ENCODE measurements at regions not wholly inside any gene's neighbourhood (a gene's known extent, or its start where the extent isn't known, plus 50 kb on each side); places are given as distances from the start of the nearest gene placed in this dataset.

DNA sequence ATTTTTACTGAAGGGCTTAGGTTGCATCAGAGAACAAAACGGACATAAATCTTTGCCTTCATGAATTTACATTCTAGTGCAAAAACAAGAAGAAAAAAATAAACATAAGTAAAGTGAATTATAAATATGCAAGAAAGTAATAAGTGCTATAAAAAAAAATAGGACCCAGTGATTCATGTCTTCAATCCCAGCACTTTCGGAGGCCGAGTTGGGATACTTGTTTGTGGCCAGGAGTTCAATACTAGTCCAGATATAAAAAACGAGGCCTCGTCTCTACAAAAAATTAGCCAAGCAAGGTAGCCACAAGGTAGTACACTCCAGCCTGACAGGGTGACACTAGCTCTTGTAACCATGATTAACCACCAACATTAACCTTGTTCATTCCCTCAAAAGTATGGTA is 193.5 kb downstream of the SIM1 start:
- DNase-seq = no peak
- no peak for ATAC-seq
- intact Hi-C loops (cut with DNase I) = no loop called here

DNA sequence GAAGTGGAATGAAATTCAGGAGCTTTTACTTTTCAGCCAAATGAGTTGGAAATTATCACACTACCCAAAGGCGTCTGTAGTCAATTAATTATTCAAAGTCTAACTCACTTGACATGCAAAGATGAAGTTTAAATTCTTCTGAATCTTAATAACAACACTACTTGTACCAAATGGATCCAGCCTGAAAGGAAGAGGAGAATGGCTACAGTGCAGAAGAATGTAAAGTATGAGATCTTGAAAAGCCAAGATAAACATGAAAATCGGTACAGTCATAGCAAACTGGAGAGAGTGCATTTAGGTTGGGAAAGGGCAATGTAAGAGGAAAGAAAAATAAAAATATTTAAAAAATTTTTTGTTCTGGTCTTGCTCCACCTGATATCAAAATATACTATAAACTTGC is 195.5 kb downstream of the SIM1 start:
- peak in 1 of 2 donors; percentile 83 for ATAC-seq
- intact Hi-C loops (cut with DNase I) = no loop called here

DNA sequence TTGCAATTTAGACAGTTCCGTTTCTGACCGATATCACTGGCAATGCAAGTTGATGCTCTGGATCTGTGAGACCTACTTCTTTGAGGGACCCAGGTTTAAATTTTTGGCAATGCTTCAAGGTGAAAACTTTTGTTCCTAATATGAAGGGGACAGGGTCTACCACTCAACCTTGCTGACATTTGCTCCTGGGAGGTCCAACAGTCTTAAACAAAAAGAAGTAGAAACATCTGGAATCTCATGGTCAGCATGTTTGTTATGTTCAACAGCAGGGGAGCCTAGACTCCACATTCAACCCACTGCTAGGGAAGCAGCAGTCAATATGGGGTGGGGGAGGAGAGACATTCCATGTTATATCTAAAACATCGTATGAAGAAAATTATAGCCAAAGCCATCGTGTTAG is 196.4 kb downstream of the SIM1 start:
- ATAC-seq = no peak
- intact Hi-C loops (cut with DNase I) = no loop called here

More for the DNA sequence above, 195.5 kb downstream of the SIM1 start:
- no peak for DNase-seq

DNA sequence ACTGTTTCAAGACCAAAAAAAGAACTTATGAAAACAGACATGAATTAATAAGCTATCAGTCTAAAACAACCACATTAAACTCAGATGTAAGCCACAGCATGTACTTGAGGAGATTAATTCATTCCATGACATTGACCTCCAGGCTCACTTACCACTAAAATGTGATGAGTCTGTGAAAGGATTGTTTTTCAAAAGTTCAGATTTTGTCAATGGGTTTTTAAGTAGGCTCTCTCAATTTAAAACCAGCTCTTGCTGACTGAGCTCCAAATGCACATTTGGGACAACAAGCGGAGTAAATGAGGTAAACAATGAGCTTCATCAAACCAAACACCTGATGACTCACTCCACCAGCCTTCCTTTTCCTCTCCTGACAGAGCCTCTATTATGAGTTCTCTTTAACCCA is 197.0 kb downstream of the SIM1 start:
- DNase-seq (no peak), ATAC-seq (no peak)
- intact Hi-C loops (cut with DNase I) = no loop called here

More for the DNA sequence above, 196.4 kb downstream of the SIM1 start:
- DNase-seq = no peak

DNA sequence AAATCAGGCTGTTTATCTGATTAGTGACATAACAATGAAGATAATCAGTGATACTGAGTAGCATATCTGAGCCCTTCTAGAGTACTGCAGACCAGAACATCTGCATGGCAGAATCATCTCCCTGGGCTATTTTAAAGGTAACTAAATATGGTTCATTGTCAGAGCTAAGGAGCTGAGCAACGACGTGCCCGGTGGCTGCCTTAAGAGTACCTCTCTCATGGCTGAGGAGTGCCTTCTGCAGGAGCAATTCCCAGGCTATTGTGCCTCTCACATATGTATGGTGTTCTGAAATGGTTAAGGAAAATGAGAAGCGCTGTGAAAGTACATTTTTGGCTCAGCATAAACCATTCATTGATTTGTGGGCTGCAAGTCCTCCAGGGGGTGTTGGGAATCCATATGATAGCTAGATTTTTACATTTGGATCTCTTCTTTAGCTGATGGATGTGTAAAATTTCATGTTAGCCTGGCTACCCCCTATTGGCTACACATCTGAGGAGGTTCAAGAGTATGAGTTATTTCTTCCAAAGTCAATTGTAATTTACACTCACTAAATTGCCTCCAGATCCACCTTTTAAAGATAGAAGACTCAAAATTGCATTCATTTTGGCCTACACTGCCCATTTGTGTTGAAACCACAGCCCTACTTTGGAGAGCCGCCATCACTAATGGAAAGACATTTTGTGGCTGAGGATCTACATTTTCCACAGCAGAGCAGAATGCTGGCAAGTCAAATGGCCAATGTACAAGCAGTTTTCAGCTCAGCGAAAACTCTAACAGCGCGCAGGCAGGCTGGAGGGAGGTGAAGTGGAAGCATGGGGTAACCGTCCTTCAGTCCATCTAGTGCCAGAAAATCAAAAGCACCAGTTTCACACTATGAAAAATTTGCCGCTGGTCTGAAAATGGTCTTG is 198.0 kb downstream of the SIM1 start:
- DNase-seq = no peak
- intact Hi-C loops (cut with DNase I) = no loop called here
- no peak for ATAC-seq

DNA sequence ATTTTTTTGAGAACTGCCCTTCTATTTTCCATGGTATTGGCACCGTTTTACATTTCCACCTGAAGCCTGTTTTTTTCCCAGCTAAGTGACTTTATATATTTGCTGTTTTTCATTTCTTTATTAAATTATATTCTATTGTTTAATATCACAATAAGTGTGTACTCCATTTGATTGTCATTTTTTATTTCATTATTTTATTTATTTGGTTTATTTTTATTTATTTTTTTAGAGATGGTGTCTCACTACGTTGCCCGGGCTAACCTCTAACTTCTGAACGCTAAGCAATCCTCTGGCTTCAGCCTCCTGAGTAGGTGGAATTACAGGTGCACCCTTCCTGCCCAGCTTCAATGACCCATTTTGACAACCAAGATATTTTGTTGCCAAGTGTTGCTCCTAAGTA is 202.6 kb downstream of the SIM1 start:
- no peak for ATAC-seq
- no peak for DNase-seq
- intact Hi-C loops (cut with DNase I) = no loop called here

DNA sequence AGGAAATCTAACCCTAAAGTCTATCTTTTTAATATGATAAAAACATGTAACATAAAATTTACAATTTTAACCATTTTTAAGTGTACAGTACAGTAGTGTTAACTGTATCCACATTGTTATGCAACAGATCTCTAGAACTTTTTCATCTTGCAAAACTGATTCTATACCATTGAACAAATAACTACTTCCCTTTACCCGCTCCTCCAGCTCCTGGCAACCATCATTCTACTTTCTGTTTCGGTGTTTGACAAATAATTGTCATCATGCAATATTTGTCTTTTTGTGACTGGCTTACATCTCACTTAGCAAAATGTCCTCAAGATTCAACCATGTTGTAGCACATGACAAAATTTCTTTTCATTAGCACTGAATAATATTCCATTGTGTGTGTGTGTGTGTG is 203.2 kb downstream of the SIM1 start:
- intact Hi-C loops (cut with DNase I) = no loop called here
- no peak for DNase-seq
- ATAC-seq = no peak

DNA sequence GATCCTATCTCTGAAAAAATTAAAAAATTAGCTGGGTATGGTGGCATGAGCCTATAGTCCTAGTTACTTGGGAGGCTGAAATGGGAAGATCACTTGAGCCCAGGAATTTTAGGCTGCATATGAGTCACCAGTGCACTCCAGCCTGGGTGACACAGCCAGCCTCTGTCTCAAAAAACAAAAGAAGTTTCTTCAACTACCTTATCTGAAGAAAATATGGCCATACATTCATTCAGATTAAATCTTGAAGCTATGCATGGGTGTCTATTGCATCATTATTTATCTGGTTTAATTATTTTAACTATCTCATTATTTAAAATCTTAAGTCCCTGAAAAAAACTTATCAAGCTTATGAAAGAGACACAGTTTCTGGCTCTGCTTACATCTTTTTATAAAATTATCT is 204.1 kb downstream of the SIM1 start:
- ATAC-seq = no peak
- intact Hi-C loops (cut with DNase I) = no loop called here

DNA sequence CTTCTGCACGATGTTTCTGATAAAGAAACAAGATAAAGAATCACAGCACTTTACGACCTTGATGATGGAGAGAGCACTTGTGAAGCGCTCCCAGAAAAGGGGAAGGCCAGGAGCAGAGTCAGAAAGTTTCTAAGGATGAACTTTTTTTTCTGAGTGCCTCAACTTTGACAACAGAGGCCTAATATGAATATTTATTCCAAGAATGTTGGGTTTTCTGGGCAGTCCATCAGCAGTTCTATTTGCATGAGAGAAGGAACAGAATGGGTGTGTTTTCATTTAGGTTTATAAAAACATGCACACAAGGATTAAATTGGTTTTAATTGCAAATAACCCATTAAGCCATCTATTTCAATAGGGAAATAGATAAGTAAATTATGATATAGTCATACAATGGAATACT is 204.9 kb downstream of the SIM1 start:
- intact Hi-C loops (cut with DNase I) = no loop called here
- DNase-seq (no peak), ATAC-seq (no peak)

More for the DNA sequence above, 204.1 kb downstream of the SIM1 start:
- DNase-seq = no peak

DNA sequence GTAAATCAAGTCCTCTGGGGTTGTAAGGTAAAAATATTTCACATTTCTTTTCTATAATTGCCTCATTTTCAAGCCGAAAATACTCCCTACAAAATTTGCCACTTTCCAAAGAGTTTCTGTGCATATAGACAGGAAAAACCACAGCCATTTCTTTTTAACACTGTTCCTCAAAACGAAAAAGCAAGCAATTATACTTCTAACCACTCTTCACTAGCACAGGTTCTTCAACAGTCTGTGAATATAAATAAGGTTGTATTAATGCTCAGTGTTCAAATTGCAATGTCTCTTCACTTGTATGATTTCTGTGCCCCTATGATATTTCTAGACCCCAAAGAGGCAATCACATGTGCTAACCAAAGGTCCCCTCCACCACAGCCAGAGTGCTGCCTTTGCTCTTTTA is 206.0 kb downstream of the SIM1 start:
- no peak for ATAC-seq
- no peak for DNase-seq
- intact Hi-C loops (cut with DNase I) = no loop called here

DNA sequence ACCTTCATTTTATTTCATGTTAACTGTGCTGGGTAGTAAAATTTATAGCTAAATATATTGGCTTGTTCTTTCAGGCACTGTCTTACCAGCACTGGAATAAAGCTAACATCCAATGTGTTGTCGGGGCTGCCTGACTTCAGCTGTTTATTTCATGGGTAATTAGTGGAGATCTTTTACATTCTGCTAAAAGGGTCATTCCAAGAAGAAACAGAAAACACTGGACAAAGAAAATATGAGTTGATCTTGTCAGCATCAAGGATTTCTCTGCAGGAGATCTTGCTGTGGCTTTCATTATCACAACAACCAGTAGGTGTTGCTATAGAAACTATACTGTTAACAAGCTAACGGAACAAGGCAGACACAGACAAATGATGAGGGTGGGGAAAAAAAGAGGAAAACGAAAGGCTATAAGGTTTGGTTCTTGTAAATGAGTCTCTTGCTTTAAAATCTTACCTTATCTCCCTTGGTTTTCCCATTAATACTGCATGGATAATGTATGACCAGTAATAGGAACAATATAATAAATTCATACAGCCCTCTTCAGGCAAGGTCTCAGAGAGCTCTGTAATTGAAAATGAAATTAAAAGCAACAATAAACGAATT is 206.8 kb downstream of the SIM1 start:
- DNase-seq (no peak), ATAC-seq (no peak)
- intact Hi-C loops (cut with DNase I) = no loop called here

DNA sequence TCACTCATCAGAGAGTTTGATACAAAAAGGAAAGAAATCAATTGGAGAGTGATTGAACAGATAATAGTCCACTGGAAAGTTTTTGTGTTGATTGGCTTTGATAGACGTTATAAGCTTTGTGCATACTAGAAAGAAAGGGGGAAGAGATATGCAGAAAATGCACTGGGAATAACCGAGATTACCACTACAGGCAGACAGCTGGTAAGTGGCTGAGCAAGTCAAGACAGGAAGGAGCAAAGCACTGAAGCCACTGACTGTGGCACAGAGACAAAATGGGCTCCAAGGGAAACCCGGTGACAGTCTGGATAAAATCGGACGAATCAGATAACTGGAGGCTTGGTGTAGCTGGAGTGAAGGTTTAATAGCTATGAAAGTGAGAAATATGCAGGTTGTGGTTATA is 209.0 kb downstream of the SIM1 start:
- intact Hi-C loops (cut with DNase I) = no loop called here
- ATAC-seq (no peak), DNase-seq (no peak)

DNA sequence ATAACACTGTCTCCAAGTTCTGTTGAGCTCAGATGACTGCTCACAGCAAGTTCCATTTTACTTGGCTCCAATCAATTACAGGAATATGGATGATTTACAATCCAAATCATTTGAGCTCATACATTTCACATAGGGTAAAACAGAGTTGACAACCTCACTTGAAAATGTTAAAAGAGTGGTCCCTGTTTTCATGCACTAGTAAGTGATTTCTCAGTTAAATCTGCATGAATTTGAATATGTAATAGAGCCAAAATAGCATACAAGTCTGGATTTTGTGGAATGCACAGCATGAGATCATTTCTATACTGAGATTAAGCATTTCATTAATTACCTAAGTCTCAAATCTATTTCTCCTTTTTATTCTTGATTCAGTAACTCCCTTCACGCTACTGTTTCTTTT is 217.6 kb downstream of the SIM1 start:
- ATAC-seq (no peak), DNase-seq (no peak)
- intact Hi-C loops (cut with DNase I) = no loop called here

DNA sequence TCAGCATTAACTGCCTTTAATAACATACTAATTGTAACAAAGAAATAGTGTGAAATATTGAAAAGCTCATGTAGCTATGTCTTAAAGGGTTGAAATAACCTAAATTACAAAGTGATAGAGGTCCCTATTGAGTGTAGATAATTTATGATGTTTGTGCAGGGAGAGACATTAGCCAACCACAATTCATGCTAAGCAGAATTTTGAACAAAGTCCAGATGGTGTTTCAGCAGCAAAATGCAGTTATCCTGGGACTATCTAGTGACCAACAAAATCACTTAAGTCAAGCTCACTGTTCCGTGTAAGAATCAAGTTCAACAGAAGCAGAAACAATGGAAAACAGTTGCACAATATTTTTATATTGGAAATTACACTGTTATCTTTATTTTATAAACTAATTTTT is 218.5 kb downstream of the SIM1 start:
- no peak for DNase-seq

DNA sequence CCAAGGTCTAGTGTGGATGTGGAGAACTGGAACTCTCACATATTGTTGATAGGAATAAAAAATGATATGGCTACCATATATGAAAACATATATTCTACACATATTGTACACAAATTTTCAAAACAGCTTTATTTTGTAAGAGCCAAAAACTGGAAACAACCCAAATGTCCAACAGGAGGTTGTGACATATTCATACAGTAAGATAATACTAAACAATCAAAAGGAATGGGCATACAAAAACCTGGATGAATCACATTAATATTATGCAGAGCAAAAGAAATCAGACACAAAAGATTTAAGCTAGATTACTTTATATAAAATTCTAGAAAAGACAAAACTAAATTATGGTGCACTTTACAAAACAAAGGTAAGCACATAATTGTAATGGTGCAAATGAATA is 223.9 kb downstream of the SIM1 start:
- intact Hi-C loops (cut with DNase I) = no loop called here
- no peak for ATAC-seq
- no peak for DNase-seq

More for the DNA sequence above, 218.5 kb downstream of the SIM1 start:
- intact Hi-C loops (cut with DNase I) = no loop called here
- no peak for ATAC-seq

DNA sequence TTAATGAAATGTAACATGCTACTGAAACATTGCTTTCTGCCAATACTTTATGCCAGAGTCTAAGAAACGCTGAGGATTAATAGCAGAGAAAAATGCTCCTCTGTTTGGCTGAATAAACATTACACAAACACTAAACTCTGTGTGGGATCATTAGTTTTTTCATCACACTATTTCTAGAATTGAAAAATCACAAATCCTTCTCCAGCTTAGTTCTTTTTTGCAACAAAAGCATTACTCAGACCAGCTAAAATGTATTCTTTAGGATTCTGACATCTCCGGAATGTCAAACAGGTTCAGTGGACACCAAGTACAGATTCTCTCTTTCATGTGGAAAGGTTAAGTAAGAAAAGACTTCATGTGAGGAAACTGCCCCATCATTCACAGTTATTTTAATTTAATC is 226.9 kb downstream of the SIM1 start:
- DNase-seq = no peak
- intact Hi-C loops (cut with DNase I) = no loop called here
- ATAC-seq = no peak

DNA sequence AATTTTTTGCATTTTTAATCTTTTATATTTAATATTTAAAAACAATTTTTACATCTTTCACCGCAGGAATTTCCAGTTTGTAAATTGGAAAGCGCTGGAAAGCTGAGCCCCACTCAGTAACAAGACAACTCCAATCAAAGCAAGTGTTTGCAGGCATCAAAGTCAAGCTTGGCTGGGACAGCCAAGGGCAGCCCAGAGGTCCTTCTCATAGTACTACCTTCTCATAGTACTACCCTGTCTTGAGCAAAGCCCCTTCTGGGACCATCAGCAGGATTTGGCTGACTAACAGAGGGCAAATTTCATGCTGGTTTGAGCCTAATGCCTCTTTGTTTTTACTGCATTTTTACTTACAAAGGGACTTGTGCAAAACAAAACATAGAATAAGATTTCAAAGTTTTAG is 228.3 kb downstream of the SIM1 start:
- DNase-seq = no peak
- no peak for ATAC-seq
- intact Hi-C loops (cut with DNase I) = no loop called here

DNA sequence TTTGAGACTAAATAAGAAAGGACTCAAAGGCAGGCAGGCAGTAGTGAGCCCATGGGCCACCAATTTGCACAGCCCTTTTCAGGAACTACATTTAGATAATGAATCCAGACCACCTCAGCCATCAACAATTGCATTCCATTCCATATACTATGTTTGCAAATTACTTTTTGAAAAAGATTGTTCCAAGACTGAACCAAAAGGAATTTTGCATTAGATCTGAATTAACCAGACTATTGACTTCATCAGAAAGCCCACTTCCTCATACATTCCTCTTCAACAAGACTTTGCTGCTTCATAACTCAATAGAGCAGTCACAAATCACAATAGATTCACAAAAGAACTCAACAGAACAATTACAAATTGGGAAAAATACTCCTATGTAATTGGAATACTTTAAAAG is 229.1 kb downstream of the SIM1 start:
- DNase-seq (no peak), ATAC-seq (no peak)
- intact Hi-C loops (cut with DNase I) = no loop called here

DNA sequence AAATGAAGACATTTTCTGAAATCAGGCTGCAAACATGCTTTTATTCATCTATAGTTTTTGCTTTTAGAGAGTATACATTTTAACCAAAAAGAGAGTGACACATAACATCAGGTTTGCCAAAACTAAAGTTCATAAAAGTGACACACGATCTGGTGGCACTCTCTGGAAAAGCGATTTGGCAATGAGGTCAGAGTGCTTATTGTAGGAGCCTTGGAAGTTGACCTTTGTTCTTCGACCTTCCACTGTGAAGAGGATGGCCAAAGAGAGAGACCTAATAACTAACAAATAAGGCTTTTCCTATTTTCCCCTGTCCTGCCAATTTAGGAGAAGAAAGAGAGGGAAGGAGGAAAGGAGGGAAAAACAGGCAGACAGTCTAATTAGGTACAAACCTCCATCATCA is 230.1 kb downstream of the SIM1 start:
- DNase-seq = no peak
- no peak for ATAC-seq
- intact Hi-C loops (cut with DNase I) = no loop called here

DNA sequence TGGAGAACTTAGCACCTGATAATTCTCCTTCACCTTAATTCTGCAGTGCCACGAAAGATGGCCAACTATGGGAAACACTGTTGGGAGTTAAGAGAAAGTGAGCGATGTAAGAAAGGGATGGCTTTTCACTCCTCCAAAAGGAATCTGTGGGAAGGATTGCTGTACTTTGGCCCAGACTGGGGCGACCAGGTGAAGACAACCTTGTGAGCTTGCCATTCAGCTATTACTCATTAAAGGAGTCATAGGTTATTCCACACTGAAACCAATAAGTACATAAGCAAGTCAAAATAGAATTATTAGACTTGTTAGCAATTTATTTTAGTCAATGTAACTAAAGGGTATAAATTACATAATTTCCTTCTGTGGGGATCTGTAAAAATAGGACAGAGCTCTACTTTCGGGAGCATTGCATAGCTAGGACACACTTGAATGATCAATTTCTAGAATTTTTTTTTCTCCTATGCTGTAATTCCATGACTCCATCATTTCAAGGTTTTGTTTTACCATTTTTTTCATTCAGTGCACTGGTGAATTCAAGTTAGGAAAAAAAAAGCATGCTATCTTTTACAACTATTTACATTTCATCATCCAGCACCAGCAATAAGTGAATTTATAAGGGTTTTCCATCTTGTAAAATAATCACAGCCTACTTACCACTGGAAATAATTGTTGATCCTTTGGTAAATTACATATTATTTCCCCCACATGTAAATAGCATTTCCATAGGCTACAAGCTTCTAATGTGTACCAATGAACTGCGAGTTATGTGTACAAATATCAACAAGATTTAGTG is 231.7 kb downstream of the SIM1 start:
- intact Hi-C loops (cut with DNase I) = no loop called here
- no peak for ATAC-seq
- DNase-seq = no peak
